ENCODE measurements at regions not wholly inside any gene's neighbourhood (a gene's known extent, or its start where the extent isn't known, plus 50 kb on each side); places are given as distances from the start of the nearest gene placed in this dataset.
"Not testable (repeated sequence)": the region's sequence is repeated elsewhere in the genome, so short reads cannot be mapped to it uniquely, and the experiment has no call there.

GRCh38 chr1:213623862-213624261 is 363.9 kb upstream of the PROX1 start:
- Histone ChIP-seq H3K9me3 (ENCODE audit: low read length) (no peaks in the 10 kb centered on the region), H3K4me2 (ENCODE audit: low read length) (no peak overlapping the region), H2AFZ (ENCODE audit: low read length) (no peak overlapping the region), H3K36me3 (ENCODE audit: insufficient read depth, low read length) (no peaks in the 10 kb centered on the region), H3K27ac (ENCODE audit: low read depth, low read length, poor library complexity, severe bottlenecking) (no peak overlapping the region), H3K79me2 (ENCODE audit: insufficient read depth, low read length) (no peaks in the 10 kb centered on the region), H3K9ac (ENCODE audit: low read length) (no peak overlapping the region), H3K4me1 (ENCODE audit: insufficient read depth, low read length, severe bottlenecking) (no peaks in the 10 kb centered on the region), H3K9me2 (ENCODE audit: low read depth, low read length) (no peaks in the 10 kb centered on the region), H4K20me1 (ENCODE audit: insufficient read depth, low read length) (no peaks in the 10 kb centered on the region), H3K27me3 (ENCODE audit: insufficient read depth, low read length) (no peaks in the 10 kb centered on the region), H3F3A (ENCODE audit: insufficient read depth, low read length) (no peaks in the 10 kb centered on the region), H3K4me3 (ENCODE audit: low read depth, low read length, poor library complexity, severe bottlenecking) (no peak overlapping the region)
- TF ChIP-seq CTCF (IDR thresholded peaks at IDR 0.05; ENCODE audit: low read length) (no peak), EZH2 (IDR thresholded peaks at IDR 0.05; ENCODE audit: borderline replicate concordance, low read length) (no peak)

- H4K20me1 ChIP-seq (ENCODE audit: insufficient read depth, low read length) = not testable (repeated sequence)
These were observed 351.0 kb upstream of the PROX1 start for GRCh38 chr1:213636778-213637177.

GRCh38 chr1:213641312-213641711 is 346.5 kb upstream of the PROX1 start:
- Histone ChIP-seq H3K4me3 (ENCODE audit: low read depth, low read length, poor library complexity, severe bottlenecking) (no peak overlapping the region), H3K36me3 (ENCODE audit: insufficient read depth, low read length) (no peaks in the 10 kb centered on the region), H3K4me2 (ENCODE audit: low read length) (no peak overlapping the region), H3K9ac (ENCODE audit: low read length) (no peak overlapping the region), H3K27me3 (ENCODE audit: insufficient read depth, low read length) (no peaks in the 10 kb centered on the region), H3K27ac (ENCODE audit: low read depth, low read length, poor library complexity, severe bottlenecking) (no peak overlapping the region), H2AFZ (ENCODE audit: low read length) (no peak overlapping the region), H4K20me1 (ENCODE audit: insufficient read depth, low read length) (no peaks in the 10 kb centered on the region), H3F3A (ENCODE audit: insufficient read depth, low read length) (no peaks in the 10 kb centered on the region), H3K9me2 (ENCODE audit: low read depth, low read length) (no peaks in the 10 kb centered on the region), H3K9me3 (ENCODE audit: low read length) (no peaks in the 10 kb centered on the region), H3K79me2 (ENCODE audit: insufficient read depth, low read length) (no peaks in the 10 kb centered on the region; the same call in 1 of the 2 replicates), H3K4me1 (ENCODE audit: insufficient read depth, low read length, severe bottlenecking) (no peaks in the 10 kb centered on the region)
- TF ChIP-seq CTCF (IDR thresholded peaks at IDR 0.05; ENCODE audit: low read length) (no peak), EZH2 (IDR thresholded peaks at IDR 0.05; ENCODE audit: borderline replicate concordance, low read length) (no peak)

More at GRCh38 chr1:213636778-213637177, 351.0 kb upstream of the PROX1 start:
- not testable (repeated sequence) for H3F3A ChIP-seq (ENCODE audit: insufficient read depth, low read length); H3K4me2 ChIP-seq (ENCODE audit: low read length); H3K4me3 ChIP-seq (ENCODE audit: low read depth, low read length, poor library complexity, severe bottlenecking); H3K27ac ChIP-seq (ENCODE audit: low read depth, low read length, poor library complexity, severe bottlenecking); H3K9me2 ChIP-seq (ENCODE audit: low read depth, low read length); H2AFZ ChIP-seq (ENCODE audit: low read length); H3K79me2 ChIP-seq (ENCODE audit: insufficient read depth, low read length); H3K9me3 ChIP-seq (ENCODE audit: low read length); H3K4me1 ChIP-seq (ENCODE audit: insufficient read depth, low read length, severe bottlenecking); H3K36me3 ChIP-seq (ENCODE audit: insufficient read depth, low read length); H3K27me3 ChIP-seq (ENCODE audit: insufficient read depth, low read length); H3K9ac ChIP-seq (ENCODE audit: low read length)

- H3K27ac ChIP-seq (ENCODE audit: low read depth, low read length, poor library complexity, severe bottlenecking) = no peak overlapping the region
- no peaks in the 10 kb centered on the region; the same call in 1 of the 2 replicates for H3K79me2 ChIP-seq (ENCODE audit: insufficient read depth, low read length)
- H3K4me2 ChIP-seq (ENCODE audit: low read length) = no peak overlapping the region
- H2AFZ ChIP-seq (ENCODE audit: low read length) = no peak overlapping the region
- H3K36me3 ChIP-seq (ENCODE audit: insufficient read depth, low read length) = no peaks in the 10 kb centered on the region
- no peaks in the 10 kb centered on the region for H4K20me1 ChIP-seq (ENCODE audit: insufficient read depth, low read length)
- no peak for TF ChIP-seq CTCF (IDR thresholded peaks at IDR 0.05; ENCODE audit: low read length)
- TF ChIP-seq EZH2 (IDR thresholded peaks at IDR 0.05; ENCODE audit: borderline replicate concordance, low read length) = no peak
- no peaks in the 10 kb centered on the region for H3K27me3 ChIP-seq (ENCODE audit: insufficient read depth, low read length)
- no peaks in the 10 kb centered on the region for H3K4me1 ChIP-seq (ENCODE audit: insufficient read depth, low read length, severe bottlenecking)
- no peak overlapping the region for H3K4me3 ChIP-seq (ENCODE audit: low read depth, low read length, poor library complexity, severe bottlenecking)
- H3K9ac ChIP-seq (ENCODE audit: low read length) = no peak overlapping the region
- H3K9me2 ChIP-seq (ENCODE audit: low read depth, low read length) = no peaks in the 10 kb centered on the region
- H3F3A ChIP-seq (ENCODE audit: insufficient read depth, low read length) = no peaks in the 10 kb centered on the region
- H3K9me3 ChIP-seq (ENCODE audit: low read length) = no peaks in the 10 kb centered on the region
These were observed 344.4 kb upstream of the PROX1 start for GRCh38 chr1:213643360-213643759.

Measured in OCI-LY1 (cell line).